Stimulated activated CD8-positive, alpha-beta memory T cell treated with anti-CD3 and anti-CD28 coated beads, Interleukin-15, amount 100 ng/mL, for 48 hours (primary cell): ENCODE measurements at regions not wholly inside any gene's neighbourhood (a gene's known extent, or its start where the extent isn't known, plus 50 kb on each side); places are given as distances from the start of the nearest gene placed in this dataset.

Experiments used
- DNase-seq, 2 donors: peaks; one replicate each; pipeline ENCODE4 v3.0.0-alpha.2; 2020; ENCODE audit warnings: low read depth in 2 of 2

GRCh38 chr1:30379684-30380624 is 343.4 kb downstream of the MATN1 start:
- DNase-seq = peak in 1 of 2 donors; percentile 4

GRCh38 chr1:30378991-30379581 is 344.3 kb downstream of the MATN1 start:
- DNase-seq = no peak

- no peak for DNase-seq
Measured at GRCh38 chr1:30378003-30378596, 345.3 kb downstream of the MATN1 start.

DNA sequence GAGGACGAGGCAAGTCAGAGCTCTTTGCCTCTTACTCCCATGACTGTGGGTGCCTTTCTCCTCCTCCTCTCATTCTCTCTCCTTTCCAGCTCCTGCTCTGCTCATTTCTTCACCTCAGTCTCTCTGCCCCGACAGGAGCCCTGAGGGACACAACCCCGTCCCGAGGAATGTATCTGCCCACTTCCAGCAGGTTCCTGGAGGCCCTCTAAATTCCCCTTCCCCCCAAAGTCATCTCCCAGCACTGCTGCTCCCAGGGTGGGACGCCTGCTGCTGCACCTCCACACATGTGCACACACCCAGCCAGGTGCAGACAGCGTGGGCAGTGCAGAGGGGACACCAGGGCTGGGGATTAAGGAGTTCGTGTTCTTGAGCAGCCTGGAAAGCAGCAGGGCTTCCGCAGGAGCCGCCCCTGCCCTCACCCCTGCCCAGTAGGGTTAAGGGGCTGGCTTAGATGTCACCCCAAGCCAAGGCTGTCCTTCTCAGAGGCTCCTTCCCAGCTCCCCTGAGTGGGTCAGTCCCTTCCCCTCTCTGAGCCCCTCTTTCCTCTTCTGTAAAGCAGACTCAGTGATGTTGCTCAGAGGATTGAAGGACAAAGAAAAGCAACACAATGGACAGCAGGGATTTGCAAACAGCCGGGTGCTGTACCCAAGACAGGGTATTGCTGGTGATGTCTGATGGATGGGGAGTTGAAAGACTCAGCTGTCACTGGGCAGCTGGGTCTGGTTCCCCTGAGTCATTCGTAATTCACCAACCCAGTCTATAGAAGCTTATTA is 346.0 kb downstream of the MATN1 start:
- DNase-seq = no peak

- no peak for DNase-seq
Measured at GRCh38 chr1:30376054-30376697, 347.2 kb downstream of the MATN1 start.

GRCh38 chr1:30375156-30375555 is 348.2 kb downstream of the MATN1 start:
- no peak for DNase-seq

- DNase-seq = no peak
Measured at GRCh38 chr1:30374400-30375070, 348.9 kb downstream of the MATN1 start.

DNA sequence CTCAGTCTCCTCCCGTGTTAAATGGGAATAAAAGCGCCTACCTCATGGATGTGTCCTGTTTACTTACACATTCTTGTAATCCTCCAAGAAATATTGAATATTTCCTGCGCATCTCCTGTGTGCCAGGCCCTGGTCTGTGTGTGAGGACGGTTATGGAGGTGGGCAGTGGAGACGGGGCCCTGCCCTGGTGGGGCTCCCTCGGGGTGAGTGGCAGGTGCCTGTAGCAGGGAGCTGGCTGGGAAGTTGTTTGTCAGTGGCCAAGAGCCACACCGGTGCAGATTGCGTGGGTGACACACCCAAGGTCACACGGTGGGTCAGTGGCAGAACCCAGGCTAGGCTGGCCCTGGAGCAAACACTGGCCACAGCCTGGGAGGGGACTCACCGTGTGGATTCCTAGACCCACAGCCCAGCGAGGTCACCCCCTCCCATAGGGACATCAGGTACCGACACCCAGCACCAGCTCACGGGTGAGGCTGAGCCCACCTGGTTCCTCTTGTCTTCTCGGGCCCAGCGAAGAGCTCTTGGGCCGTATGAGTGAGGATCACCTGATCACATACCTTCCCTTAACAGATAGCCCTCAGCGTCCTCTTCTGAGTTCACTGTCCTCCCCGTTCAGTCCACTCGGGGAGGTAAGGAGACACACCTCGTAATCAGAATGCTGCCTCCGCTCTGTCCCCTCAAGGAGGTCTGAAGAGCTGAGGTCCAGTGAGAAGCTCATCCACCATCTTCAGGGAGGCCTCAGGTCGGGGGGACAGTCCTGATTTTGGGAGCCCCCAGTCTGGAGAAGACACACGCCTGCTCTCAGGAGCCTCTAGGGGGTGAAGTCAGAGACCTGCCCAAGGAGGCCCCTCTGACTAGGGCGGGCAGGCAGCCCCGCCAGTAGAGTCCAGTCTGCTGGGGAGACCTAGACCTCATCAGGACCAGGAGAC is 349.6 kb downstream of the MATN1 start:
- DNase-seq = no peak

DNA sequence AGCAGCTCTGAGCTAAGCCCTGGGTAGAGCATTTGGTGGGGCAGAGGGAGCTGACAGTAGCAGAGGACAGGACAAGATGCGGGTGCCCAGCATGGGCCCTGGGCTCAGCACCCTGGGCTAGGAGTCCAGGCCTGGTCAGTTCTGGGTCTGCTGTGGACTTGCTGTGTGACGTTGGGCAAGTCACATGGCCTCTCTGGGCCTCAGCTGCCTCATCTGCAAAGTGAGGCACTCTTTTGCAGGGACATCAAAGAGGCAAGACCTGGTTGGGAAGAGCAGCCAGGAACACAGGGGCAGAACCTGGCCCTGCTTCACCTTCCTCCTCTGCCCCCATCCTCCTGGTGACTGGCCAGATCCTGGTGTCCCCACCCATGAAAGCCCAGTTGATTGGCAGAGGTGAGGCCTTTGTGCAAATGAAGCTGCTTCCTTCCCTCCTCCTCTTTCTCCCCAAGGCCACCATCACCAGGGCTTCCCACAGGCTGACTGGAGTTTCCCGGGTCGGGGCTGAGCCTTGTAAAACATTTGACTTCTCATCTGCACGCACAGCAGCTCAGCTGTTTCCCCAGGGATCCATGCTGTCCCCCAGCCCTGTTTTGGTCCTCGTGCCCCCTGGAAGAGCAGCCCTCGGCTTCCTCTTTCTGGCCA is 350.5 kb downstream of the MATN1 start:
- no peak for DNase-seq

DNA sequence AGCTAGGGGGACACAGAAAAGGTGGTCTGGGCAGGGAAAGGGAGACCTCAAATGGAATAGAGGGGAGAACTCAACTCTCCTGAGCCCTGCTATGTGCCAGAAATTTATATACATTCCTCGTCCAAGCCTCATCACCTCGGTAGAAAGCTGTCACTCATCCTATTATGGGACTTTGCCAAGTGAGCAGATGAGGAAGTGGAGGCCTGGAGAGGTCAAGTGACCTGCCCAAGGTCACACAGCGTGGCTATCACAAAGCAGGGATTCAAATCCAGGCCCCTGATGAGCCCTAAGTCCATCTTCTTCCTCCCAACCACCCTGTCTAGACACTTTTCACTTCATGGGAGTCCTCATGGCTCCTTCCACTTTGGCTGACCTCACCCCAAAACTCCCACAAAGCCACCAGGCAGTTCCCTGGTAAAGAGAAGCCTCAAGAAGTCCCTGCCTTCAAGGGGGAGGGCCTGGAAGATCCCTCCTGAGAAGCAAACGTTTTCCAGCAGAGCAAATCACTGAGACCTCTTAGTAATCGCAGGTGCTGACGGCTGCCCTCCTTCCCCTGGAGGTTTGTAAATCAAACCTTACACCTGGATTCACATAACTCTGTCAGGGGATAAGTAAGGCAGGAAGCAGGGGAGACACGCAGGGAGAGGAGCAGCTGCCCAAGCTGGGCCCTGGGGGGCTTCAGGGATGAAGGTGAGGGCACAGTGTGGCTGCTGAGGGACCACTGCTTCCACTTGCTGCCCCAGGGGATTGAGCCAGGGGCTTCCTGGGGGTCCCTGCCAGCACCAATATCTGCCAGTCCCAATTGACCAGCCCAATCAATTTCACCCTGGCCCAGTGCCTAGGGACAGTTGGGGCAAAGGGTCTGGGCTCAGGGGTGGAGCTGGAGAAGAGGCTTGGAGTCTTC is 351.2 kb downstream of the MATN1 start:
- DNase-seq = no peak

- no peak for DNase-seq
Measured at GRCh38 chr1:30371179-30371788, 352.1 kb downstream of the MATN1 start.

GRCh38 chr1:30368651-30369240 is 354.6 kb downstream of the MATN1 start:
- DNase-seq = no peak

- DNase-seq = no peak
Measured at GRCh38 chr1:30366911-30367310, 356.5 kb downstream of the MATN1 start.

- no peak for DNase-seq
Measured at GRCh38 chr1:30366199-30366598, 357.2 kb downstream of the MATN1 start.

- DNase-seq = no peak
Measured at GRCh38 chr1:30365596-30365995, 357.8 kb downstream of the MATN1 start.

- DNase-seq = no peak
Measured at GRCh38 chr1:30363031-30363430, 360.4 kb downstream of the MATN1 start.

DNA sequence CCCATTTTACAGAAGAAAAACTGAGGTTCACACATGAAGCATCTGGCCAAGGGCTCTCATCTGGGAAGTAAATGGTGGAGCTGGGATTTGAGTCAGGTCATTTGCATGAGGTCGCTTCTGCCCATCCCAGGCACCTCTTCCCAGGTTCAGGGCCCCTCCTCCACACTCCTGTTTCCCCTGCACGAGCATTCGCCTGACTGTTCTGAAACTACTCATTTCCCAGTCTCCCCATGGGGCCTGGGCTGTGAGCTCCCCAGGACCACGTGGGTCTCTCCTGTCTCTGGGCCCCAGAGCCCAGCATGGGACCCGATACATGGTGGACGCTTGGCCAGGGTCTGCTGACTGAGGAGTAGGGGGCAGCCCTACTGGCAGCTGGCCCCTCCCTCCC is 360.8 kb downstream of the MATN1 start:
- no peak for DNase-seq
